ENCODE measurements at regions not wholly inside any gene's neighbourhood (a gene's known extent, or its start where the extent isn't known, plus 50 kb on each side); places are given as distances from the start of the nearest gene placed in this dataset.
"Not testable (repeated sequence)": the region's sequence is repeated elsewhere in the genome, so short reads cannot be mapped to it uniquely, and the experiment has no call there.

DNA sequence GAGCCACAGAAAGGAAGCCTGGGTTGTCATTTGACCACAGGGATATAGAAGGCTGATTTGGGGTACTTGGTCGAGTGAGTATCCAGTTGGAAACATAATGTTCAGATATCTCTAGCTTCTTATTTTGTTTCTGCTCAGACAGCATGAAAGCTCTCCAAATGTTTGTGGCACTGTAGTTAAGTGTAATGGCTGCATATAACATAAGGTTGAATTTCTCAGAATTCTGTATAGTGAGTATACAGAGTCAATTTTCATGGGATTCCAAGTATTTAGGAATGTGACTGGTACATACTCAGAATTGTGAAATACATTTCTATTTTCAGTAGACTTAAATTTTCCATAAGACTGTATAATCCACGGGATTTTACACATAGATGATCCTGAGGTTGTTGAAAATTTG lies 2102.1 kb upstream of the RAG2 start:
- no peak for DNase-seq

DNA sequence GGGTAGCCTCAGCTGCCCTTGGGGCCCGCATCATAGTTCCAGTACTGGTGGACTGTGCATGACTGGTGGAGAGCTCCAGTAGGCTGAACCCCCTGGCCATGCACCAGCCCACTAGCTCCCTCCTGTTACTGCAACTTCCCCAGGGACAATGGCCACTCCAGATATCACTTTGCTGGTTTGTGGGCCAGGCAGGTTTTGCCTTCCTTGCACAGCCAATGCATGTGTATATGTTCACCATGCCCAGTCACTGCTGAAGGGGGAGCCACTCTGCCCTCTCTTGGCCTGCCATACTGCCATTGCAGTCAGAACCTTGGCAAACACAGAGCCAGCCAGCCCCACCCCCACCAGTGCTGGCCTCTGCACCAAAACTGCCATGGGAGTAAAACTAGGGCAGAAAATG lies 2095.3 kb upstream of the RAG2 start:
- DNase-seq: no peak

DNA sequence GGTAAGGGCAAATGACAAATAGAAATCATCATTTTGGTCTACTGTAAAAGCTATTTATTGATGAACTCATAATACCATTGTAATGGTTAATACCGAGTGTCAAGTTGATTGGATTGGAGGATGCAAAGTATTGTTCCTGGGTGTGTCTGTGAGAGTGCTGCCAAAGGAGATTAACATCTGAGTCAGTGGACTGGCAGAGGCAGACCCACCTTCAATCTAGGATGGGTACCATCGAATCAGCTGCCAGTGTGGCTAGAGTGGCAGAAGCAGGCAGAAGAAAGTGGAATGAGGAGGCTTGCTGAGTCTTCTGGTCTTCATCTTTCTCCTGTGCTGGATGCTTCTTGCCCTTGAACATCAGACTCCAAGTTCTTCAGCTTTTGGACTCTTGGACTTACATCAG lies 2092.2 kb upstream of the RAG2 start:
- not testable (repeated sequence) for DNase-seq

DNA sequence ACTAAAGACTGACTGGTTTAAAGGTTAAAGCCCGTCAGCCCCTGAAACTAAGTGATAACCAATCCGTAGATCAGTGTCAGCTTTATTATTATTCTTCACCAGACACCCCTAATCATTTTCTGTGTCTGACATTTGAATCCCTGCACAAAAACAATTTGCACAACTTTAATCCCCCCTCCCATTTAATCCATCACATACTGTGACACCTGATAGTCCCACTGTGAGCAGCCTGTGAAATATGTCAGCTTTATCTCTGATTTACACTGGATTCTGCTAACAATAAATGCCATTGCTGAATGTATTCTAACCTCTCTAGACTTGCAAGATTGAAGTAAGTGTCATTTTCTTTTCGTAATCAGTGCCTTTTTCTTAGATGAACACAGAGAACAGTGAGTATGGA lies 2089.0 kb upstream of the RAG2 start:
- DNase-seq: no peak

DNA sequence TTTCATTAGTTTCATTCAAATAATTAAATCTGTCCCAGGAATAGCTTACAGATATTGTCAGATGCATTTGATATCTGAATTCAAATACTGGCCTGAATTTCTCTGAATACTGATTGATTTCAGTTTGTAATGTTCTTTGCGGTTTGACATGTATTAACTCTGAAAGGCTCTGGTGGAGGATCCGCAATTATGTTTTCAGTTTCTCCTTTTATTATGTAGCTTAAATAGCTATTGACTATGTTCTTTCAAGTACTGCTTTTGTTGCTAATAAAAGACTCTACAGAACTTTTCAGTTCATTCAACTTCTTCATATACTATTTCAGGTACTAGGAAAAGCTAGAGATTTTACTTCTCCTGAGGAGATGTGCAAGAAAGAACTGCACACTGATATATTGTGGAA lies 2085.4 kb upstream of the RAG2 start:
- no peak for DNase-seq

DNA sequence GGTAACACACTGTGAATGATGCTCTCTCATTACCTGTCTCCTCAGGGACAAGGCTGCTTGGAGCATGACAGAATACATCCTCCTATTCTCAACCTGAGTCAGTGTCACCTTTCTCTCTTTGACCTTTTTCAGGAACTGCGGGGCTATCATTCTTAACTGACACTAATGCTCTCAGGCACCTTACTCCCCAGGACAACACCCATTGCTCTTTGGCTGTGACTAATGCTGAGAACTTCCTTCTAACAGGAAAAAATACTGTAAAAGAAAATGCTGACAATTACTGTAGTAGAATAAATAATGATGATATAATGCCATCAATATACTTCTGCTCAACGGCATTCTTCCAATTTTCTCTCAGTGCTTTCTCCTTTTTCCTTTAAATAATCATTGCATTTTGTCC lies 2082.7 kb upstream of the RAG2 start:
- DNase-seq: no peak

DNA sequence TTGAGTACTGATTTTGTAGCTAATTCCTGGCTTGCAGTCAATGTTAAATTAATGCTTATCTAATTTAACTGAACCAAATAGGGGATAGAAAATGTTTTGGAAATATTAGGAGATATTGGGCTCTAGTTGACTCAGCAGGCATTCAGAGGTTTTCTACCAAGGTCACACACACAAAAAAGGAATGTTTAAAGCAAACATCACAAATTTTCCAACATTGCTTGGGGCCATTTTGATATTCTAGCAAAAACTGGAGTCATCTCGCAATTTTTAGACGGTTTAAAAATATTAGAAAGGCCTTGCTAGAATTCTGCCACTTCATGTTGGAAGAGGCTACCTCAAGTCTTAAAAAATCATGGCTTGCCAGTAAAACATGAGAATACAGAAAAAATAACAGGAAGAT lies 2082.1 kb upstream of the RAG2 start:
- no peak for DNase-seq

DNA sequence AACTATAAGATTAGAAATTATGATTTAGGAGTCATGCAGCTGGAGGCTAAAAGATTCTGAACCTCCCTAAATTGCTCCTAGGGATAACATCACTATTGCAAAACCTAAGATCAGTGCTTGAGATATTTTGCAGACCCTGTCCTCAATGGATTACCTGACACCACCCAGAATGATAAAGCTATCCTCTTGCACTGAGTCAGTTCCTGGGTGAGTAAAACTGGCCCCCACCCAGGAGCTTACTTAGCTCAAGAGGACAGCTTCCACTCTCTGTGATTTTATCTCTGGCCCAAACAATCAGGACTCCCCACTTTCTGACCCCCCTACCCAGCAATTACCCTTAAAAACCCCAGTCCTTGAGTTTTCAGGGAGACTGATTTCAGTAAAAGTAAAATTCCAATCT lies 2074.4 kb upstream of the RAG2 start:
- DNase-seq: no peak

DNA sequence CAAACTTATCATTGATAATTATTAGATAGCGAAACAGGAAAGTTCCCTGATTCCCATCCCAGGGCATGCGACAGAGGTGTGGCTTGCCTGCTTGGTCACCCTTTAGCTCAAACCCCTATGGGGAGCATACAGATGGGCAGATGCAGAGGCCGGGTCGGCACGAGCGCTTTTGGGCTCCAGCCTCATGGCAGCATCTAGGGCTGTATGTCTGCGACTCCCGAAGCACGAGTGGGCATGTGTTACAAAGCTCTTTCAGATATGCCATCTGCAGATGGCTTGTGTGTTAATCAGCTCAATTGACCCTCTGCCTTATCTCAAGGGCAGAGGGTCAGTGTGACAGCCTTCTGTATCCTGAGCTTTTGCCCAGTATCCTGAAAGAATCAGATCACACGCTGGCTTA lies 2069.3 kb upstream of the RAG2 start:
- DNase-seq: no peak

DNA sequence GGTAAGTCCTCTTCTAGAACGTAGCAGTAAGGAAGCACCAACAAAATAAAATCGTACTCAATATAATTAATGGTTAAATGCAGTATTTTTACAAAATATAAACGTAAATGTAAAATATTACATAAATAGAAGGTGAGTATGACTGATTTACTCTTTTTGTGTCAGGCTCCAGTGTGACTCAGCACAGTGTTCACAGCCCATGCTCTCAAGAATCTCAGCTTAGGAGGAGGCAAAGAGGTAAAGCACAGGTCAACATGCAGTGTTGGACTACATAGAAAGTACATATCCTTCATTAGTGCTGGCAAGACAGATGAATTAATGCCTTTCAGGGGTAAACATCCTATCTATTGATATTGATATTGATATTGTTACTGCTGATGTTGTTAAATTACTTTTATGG lies 2050.6 kb upstream of the RAG2 start:
- DNase-seq: no peak

DNA sequence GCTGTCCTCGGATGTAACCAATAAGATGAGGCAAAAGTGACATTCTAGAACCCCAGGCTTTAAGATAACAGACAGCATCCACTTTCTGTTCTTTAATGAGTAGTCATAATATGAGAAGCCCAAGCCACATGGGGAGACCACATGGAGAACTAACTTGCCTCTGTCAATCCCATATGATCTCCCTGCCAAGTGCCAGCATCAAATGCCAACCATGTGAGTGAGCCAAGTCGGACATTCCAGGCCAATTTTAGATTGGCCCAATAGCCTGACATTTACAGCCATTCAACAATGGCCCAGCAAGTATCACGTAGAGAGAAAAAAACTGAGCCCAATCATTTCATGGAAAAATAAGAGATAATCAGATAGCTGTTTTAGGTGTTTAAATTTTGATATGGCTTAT lies 2048.3 kb upstream of the RAG2 start:
- DNase-seq: no peak

DNA sequence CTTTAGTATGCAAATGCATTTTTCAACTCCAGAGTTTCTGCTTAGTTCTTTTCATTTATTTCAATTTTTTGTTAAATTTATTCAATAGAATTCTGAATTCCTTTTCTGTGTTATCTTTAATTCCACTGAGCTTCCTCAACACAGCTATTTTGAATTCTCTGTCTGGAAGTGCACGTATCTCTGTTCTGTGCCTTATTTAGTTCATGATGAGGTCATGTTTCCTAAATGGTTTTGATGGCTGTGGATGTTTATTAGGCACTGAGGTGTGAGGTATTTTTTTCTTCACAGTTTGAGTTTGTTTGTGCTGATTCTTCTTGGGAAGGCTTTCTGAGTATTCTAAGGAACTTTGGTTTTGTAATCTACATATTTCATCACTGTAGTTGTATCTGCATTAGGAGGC lies 2042.8 kb upstream of the RAG2 start:
- DNase-seq: no peak

DNA sequence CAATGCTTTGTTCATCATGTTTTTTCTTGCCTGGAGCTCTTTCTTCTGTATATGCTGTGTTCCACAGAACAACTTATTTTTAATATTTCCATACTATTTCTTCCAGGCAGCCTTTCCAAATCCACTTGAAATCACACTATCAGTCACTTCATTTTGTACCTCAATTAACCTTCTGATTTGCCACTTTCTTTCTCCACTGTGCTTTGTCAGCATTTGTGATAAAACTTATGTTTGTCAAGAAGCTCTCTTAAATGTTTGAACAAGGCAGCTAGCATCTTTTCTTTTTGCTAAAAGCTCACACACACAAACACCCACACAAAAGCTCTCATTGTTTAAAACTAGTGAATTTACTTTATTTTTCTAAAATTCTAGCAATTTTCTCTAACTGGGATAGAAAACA lies 2014.7 kb upstream of the RAG2 start:
- no peak for DNase-seq

DNA sequence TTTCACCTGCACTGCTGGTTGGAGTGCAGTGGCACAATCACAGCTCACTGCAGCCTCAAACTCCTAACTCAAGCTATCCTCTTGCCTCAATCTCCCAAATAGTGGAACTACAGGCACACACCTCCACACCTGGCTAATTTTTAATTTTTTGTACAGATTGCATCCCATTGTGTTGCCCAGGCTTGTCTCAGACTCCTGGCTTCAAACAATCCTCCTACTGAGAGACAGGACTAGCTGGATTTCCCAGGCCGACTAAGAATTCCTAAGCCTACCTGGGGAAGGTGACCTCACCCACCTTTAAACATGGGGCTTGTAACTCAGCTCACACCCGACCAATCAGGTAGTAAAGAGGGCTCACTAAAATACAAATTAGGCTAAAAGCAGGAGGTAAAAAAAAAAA lies 2003.3 kb upstream of the RAG2 start:
- DNase-seq: not testable (repeated sequence)

DNA sequence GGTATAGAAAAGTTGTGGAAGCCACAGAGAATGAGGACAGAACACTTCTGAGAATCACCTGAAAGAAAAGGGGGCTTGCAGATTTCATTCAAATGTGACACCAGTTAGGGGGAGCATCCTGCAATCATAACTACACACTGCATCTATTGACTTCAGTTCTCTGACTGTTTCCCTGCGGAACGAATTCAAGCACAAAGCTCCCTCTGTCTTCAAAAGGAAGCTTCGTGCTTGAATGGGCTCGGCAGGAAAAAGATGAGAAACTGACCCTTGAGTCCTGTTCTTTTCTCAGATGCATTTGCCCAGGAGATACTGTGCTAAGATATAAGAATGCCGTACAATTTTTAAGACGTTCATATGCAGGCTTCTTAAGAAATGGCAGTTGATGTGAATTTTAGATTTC lies 2000.4 kb upstream of the RAG2 start:
- no peak for DNase-seq

DNA sequence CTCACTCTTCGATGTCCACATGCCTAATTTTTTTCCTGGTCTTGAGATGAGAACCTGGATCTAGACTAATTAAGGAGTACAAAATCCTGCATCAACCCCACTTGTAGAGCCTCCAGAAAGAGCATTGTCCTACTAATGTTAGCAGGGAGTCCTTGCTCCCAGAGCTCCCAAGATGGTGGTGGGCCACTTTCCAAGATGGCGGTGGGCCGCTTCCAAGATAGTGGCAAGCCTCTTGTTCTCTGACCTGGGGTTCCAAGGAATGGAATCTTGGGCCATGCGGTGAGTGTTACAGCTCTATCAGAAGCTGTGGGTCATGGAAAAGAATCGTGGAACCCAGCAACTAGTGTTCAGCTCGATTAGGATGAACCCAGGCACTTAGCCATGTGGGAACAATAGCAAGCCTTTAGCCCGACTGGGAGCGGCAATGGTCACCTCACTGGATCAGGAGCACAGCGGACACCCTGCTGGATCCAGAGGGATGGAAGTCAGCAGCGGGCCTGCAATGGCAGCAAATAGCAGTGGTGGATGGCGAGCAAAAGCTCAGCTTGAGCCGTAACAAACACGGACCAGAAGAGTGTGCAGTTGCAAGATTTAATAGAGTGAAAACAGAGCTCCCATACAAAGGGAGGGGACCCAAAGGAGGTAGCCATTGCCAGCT lies 1997.5 kb upstream of the RAG2 start:
- DNase-seq: not testable (repeated sequence)

DNA sequence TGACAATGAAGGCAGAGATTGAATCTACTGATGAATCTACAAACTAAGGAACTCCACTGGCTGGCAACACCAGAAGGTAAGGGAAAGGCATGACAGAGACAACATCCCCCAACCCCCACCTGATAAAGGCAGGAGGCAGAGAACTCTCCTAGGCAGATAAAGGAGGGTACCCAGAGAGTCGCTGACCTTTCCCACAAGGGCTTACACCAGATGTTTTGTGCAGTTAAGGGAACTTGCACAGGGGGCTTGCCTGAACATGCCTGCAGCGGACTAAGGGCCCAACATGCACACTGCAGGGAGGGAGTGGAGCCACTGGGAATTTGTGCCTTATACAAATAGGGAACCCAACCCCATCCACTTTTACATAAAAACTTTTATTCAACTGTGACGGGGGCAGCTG lies 1996.9 kb upstream of the RAG2 start:
- no peak for DNase-seq

DNA sequence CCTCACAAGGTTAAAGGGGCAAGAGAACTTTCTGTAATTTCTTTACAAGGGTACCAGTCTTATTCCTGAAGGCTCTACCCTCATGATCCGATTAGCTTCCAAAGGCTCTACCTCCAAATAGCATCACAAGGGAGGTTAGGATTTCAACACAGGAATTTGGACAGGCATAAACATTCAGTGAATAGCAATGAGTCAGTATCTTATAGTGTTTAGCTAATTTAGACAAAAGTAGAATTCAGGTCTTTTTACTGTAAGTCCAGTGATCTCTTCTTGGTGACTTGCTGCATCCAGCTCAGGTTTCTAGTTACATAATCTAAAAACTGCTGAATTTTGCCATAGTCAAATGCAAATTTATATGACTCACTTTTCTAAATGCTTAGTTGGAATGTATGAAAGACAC lies 1995.6 kb upstream of the RAG2 start:
- DNase-seq: no peak

DNA sequence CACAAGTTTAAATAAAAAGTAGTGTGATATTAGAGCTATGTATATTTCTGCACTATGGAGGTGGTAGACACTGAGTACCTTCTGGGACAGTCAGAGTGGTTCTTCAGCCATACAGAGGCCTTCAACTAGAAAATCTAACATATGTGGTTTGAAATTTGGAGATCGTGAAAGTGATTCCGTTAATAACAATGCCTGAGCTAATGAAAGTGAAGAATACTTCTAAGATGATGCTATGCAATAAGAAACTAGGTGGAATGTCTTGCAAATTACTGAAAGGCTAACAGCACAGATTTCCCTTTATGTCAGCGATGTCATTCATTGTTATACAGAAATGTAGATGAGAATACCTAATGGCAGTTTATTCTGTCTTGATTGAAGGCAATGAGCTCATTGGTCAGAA lies 1984.7 kb upstream of the RAG2 start:
- no peak for DNase-seq

DNA sequence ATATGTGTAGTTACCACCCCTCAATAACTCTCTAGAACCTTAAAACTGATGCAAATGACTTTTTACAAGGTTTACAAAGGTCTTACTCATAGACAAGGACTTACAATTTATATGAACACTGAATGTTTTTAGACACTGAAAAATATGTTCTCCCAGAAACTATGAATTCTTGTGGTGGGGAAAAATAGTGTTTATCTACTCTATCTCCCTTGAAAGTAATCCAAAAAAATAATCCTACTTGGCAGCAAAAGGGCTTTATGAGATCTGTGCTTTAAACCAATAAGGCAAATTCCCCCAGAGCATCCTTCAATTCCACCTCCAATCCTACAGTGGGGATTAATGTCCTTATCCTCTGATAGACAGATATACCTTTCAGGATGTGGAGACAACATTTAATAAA lies 1984.1 kb upstream of the RAG2 start:
- no peak for DNase-seq

DNA sequence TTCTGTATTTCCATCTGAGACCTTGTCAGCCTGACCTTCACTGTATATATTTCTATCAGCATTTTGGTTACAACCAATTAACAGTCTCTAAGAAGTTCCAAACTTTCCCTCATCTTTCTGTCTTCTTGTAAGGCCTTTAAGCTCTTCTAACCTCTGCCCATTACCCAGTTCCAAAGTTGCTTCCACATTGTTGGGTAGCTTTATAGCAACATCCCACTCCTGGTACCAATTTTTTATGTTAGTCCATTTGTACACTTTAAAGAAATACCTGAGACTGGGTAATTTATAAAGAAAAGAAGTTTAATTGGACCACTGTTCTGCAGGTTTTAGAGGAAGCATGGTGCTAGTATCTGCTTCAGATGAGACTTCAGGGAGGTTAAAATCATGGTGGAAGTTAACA lies 1979.7 kb upstream of the RAG2 start:
- no peak for DNase-seq

DNA sequence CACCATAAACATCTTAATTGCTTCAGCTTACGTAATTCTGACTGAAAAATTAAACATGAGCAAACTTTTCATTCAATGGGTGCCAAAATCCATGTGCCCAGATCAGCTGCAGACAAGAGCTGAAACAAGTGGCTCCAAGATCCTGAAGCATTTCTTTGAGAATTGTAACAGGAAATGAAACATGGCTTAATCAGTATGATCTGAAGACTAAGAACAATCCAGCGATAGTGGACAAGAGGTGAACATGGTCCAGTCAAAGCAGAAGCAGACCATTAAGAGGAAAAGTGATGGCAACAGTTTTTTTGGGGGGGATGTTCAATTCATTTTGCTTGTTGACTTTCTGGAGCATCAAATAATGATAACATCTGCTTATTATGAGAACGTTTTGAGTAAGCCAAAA lies 1964.5 kb upstream of the RAG2 start:
- DNase-seq: no peak

DNA sequence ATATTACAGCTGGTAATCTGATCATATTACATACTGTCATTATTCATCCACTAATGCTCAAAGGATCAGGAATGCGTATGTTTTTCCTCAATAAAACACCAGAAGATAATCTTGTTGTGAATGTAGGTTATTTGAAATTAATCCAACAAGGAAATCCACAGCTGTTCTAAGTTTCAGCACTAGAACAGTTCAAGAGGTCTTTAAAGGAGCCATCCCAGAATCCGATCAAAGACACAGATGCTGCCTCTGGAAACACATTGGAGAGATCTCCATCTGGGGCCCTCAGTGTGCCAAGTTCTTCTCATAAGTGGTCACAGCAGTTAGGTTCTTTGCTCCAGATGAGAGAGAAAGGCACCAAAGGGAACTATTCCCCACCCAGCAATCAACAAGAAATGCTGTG lies 1955.1 kb upstream of the RAG2 start:
- DNase-seq: no peak

DNA sequence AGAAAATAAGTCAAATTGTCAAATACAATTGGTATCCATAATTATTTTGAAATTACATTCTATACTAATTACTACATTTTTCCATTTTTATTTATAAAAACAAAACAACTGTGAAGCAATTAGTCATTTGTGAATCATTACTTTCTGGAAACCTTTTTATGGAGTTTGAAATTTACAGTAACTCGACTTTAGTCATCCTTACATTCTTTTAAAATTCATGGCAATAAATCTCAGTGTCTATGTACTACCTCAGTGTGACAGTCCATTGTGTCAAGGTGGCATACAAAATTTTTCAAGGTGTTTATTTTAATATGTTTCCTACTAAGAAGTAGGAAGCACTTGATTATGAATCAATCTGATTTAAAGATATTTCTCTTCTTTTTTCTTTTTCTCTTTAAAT lies 1949.4 kb upstream of the RAG2 start:
- no peak for DNase-seq

DNA sequence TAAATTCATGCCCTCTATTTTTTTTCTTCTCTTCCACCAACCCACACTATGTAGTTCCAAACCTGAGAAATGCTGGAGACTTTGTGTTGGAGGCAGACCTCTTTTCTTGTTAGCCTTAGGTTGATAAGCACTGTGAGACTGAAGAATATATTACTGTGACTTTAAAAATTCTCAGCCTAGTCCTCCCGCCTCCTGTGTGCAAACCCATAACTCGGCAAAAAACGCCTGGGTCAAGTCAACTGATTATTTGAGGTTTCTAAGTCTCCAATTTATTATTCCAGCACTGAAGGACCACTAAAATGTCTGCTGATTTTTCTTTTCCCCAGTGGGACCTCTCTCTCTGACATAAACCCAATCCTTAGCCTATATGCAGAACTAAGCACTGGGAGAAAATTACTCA lies 1946.0 kb upstream of the RAG2 start:
- no peak for DNase-seq

DNA sequence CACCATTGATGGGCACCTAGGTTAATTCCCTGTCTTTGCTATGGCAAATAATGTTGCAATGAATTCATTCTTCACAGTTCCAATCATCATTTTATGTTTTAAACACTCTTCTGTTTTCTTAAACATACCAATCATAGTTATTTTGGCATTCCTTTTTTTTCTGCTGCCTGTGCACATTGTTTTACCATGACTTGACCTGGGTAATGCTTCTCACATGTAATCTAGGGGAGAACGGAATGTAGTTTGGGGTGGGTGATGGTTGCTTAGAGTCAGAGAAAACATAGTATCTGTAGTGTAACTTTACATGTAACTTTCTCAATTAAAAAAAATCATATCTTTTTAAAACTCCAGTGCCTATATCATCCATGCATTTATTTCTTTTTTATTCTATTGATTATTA lies 1945.3 kb upstream of the RAG2 start:
- DNase-seq: no peak

All from T-helper 1 cell (primary cell).